Activated CD4-positive, alpha-beta T cell treated with anti-CD3 and anti-CD28 coated beads, Interleukin-10, Interleukin-2, amounts not matched to agents 100 ng/mL and 50 ng/mL, durations not matched to agents 16 hours and 8 hours (primary cell): ENCODE measurements at regions not wholly inside any gene's neighbourhood (a gene's known extent, or its start where the extent isn't known, plus 50 kb on each side); places are given as distances from the start of the nearest gene placed in this dataset.

Experiments used
- DNase-seq: peaks from one replicate; pipeline ENCODE4 v3.0.0-alpha.2; 2020

DNA sequence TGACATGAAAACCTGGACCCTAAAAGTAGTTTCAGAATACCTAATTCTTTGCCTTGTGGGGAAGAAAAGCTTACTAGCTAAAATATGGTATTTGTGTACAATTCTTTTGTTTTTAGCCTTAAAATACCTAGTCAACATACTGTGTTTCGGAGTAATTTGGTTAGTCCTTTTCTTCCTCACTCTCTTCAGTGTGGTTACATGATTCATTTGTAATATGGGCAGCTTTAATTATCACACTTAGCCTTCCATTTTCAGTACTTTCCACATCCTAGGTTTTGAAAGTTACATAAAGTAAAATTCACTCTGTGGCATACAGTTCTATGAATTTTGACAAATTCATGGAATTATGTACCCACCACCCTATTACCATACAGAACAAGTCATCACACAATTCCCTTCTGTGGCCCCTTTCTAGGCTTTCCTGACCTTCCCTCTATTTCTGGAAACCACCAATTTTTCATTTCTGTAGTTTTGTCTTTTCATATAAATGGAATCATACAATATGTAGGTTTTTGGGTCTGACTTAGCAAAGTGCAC, 96.2 kb downstream of the EMX2 start:
- peak; percentile 4 for DNase-seq

DNA sequence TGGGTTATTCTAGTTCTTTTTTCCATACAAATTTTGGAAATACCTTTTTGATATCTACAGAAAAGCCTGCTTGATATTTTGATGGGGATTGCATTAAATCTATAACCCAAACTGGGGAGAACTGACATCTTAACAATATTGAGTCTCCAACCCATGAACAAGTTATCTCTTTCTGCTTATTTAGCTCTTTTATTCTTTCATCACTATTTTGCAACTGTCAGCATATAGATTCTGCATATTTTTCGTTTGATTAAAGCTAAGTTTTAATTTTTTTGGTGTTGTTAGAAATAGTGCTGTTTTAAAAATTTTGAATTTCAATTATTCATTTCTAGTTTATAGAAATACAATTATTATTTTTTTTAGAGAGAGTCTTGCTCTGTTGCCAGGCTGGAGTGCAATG, 97.9 kb downstream of the EMX2 start:
- DNase-seq = no peak

DNA sequence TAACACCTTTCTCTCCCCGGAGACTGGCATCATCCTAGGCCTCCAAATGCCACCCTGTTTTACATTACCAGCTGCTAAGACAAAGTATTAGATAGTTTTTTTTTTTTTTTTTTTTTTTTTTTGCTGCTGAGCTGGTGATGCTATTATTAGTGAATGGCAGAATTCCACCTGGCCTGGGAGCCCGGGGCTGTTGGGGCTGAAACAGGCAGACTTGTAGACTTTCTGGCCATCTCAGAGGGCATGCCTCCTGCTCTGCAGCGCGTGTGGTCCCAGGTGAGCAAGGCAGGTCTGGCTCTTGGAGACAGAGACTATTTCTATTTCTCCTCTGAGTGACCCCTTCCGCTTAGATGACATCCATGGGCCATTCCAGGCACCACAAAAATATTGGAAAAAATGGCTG, 104.2 kb downstream of the EMX2 start:
- no peak for DNase-seq

DNA sequence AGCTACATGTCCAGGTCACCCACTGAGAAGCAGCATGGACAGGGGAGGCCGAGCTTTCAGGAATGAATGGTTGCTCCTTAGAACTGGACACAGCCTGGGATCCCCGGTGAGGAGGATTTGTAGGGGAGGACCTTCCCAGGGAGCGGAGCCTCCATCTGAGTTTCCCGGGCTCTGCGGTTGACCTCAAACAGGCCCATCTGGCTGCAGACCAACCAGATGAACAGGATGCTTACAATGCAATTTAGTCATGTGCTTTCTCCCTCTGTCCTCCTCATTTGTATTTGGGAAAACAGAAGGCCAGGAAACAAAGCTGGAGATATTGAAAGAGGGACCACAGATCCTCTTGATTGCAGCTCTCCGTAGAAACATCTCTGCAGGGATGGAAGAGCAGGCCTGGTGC, 104.8 kb downstream of the EMX2 start:
- DNase-seq = no peak

DNA sequence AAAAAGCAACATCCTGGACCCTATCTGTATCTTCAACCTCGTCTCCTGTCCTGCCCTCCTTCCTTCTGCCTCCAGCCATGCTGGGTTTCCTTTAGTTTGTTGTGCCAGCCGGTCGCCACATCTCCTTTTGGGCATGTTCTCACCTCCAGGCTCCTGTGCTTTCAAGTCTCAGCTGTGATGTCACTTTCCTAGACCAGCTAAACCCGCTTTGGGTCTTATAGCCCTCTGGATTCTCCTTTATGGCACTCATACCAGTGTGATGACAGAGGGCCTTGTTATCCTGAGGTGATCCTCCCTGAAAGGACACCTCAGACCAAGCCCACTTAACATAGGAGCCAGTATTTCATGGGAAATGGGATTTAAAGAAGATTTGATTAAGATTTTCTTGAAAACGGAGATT, 108.6 kb downstream of the EMX2 start:
- no peak for DNase-seq

DNA sequence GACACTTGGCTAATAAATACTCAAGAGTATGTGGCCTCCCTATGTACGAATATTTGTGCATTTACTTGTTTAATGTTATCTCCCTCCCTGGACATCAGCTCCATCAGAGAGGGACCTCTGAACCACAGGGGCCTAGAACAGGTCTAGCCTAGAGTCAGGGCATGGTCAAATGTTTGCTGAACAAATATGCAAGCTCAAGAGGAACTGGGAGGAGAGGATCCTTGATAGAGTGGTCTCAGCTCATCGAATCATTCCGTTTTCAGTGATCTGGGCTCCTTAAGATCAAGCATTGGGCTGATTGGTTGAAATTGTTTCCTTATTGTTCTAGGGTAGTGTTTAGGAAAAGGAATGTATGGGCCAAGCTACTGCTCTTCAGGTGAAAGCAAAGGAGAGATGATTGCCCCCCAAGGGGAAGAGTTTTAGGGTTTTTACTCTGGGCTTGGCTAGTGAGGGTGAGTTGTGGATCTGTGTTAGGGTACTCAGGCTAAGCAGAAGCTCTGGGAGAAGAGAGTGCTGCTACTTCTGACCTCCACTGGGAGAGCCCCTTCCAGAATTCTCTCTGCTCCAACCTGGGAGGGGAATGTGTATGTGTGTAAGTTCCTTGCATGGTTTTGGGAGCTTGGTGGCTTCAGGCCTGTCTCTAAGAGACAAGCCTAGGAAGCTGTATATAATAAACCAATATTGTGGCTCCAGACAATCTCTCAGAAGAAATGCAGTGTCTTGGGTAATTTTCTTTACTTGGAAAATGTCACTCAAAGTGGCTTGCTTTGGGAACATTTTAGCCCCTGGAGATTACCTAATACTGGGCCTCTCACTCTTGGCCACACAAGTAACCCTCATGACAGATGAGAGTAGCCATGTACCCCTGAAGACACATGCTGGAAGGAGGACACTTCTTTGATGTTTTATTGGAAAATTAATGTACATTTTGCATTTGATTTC, 110.0 kb downstream of the EMX2 start:
- peak; percentile 11 for DNase-seq

DNA sequence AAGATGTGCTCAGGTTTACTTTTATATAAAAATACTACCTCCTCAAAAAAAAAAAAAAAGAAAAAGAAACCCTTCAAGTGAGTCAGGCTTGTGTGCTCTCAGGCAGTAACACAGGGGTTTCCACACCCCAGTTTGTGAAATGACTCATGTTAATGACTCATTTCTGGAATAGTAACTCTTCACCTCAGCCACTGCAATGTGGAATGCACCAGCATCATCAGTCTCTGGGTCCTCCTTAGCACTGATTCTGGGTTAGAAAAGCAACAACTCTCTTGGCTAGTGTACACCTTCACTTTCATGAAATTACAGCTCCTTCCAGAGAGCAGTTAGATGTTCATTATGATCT, 110.6 kb downstream of the EMX2 start:
- peak; percentile 93 for DNase-seq

DNA sequence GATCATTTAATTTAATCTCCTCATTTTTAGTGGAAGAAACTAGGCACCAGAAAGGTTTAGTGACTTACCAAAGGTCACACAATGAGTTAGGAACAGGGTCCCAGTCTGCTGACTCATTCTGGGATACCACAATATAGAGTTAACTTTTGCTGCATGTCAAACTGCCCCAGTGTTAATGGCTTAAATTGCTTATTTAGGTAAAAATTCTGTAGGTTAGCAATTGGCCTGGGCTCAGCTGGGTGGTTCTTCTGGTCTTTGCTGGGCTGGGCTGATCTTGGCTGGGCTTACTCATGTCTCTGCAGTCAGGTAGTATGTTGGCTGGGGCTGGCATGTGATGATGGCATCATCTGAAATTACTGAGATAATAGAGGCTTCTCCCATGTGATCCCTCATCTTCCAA, 111.6 kb downstream of the EMX2 start:
- peak; percentile 29 for DNase-seq

DNA sequence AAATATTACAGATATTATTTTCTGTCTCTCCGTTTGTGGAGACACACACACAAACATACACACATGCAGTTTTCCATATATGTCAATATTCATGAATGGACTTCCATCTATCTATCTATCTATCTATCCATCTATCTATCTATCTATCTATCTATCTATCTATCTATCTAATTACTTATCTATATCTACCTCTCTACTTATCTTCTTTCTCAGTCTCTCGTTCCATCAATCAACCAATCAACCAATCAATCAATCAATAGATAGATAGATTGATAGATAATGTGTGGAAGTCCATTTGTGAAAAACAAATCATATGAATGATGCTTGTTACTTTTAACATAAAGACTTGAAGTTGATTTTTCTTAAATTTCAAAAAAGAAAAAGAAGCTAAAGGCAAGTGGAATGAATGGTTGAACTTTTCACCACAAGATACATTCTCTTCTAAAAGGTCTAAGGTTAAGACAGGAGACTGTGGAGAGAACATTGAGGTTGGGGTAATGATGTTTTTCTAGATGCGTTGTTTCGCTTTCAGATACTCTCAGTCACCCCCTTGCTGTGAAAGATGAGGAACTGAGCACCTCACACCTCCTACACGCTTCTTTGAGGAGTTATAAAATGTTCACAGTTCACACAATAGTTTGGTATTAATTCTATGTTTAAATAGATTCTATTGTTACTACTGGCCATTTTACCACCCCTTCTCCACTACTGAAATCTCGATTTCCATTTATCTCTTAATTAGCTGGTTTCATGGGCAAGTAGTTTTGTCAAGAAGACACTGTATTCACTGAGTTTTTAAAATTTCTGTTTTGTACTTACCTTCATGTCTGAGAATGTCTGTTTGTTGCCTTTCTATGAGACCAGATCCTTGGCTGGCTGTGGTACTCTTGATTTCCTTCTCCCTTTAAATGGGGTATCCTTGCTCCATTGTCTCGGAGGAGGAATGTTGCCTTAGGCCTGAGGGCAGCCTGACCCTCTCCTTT, 114.1 kb downstream of the EMX2 start:
- DNase-seq = peak; percentile 32

DNA sequence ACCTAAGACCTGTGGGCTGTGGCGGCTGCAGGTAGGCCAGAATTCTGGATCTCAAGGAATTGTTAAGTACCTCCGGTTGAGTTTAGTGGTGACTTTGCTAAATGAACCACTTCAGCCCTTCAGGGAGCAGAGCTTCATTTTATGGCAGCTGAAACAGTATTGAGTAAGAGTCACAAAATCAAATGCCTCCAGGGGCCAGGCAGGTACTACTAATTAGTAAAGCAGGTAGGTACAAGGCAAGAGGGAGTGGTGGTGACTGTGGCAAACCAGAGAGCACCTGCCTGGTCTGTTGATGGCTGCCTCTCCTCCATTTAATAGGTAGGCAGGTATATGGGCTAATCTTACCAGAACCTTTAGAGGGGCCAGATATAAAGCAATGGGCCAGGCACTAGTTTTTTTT, 118.8 kb downstream of the EMX2 start:
- DNase-seq = no peak

DNA sequence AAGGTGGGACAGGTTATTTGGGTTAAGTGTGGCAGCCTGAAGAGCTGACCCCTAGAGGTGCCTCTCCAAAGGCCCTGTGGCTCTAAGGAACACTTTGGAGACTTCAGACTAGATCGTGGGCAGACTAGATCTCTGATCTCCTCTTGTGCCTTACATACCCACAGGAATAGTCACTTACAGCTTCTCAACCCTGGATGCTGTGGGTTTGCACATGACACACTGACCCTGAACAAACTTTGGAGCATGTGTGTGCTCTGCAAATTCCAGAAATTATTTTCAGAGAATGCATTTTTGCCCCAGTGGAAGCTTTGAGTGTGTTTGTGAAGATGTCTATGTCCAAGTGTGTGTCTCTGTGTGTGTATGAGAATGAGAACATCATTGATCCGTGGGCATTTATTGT, 119.6 kb downstream of the EMX2 start:
- no peak for DNase-seq

DNA sequence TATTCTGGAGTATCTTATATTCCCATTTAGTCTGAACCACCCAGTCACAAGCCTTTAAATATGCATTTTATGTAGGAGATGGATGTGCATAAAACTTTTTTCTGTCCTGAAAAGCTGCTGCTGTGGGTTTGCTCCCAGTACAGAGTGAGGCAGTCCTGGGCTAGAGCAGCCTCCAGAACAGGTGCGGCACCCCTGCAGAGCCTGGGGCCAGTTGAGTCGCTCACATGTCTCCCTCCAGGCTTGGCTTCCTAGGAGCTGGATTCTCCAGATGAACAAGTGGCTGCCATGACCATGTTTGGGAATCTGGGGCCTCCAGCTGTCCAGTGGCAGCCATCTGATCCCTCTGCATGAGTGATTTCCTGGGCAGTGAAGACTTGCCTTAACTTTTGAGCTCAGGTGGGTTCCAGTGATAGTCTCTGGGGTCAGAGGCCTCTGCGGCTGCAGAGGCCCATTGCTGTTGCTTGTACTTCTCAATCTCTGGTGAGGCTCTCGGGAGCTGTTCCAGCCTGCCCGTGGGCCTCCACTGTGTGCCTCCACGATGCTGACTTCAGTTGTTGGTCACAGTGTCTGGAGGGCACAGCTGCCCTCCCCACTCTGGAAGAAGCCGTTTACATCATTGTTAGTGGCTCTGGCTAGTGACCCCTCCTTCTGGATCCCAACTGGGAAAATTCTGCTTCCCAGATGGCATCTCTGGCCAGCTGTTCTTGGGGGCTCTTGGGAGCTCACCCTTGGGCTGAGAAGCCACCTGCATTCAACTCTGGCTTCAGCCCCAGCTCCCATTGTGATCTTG, 120.4 kb downstream of the EMX2 start:
- no peak for DNase-seq

DNA sequence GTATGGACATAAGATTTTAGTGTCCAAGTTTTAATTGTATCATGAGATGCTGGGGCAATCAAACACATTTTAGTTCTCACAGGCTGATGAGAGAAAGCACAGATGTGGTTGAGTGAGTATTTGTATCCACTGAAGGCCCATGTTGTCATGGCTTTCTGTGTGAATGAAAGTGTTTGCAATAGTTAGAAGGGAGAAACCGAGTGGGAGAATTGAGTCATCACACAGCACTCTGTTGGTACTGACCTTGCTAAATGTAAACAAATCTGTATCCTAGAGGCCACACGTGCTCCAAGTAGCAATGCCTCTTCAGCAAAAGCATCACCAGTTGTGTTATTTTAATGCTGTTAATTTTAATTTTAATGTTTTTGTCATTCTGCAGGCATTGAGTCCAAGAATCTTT, 121.2 kb downstream of the EMX2 start:
- DNase-seq = peak; percentile 73

DNA sequence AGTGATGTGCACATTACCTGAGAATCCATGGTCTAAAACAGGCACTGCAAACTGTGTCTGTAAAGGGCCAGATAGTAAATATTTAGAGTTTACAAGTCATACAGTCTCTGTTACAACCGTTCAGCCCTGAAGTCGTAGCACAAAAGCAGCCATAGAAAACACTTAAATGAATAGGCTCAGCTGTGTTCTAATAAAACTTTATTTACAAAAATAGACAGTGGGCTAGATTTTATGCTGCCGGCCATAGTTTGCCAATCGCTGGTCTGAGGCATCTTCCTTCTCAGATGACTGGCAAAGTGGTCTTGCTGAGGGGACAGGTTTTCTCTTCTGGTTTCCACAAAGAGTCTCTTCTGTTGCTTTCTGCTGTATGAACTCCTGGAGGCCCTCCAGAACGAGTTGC, 121.7 kb downstream of the EMX2 start:
- no peak for DNase-seq

DNA sequence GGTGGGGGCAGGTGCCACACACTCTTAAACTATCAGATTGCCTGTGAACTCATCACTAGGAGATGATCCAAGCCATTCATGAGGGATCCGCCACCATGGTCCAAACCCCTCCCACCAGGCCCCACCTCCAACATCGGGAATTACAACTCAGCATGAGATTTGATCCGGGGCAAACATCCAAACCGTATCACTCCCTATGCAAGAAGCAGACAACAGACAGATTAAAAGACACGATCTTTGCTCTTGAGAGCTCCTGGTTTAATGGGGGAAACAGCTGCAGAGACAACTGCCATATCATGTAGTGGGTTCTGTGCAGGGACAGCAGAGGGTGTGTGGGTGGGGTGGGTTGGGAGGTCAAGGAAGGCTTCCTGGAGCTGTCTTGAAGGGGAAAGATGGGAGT, 123.6 kb downstream of the EMX2 start:
- DNase-seq = no peak

DNA sequence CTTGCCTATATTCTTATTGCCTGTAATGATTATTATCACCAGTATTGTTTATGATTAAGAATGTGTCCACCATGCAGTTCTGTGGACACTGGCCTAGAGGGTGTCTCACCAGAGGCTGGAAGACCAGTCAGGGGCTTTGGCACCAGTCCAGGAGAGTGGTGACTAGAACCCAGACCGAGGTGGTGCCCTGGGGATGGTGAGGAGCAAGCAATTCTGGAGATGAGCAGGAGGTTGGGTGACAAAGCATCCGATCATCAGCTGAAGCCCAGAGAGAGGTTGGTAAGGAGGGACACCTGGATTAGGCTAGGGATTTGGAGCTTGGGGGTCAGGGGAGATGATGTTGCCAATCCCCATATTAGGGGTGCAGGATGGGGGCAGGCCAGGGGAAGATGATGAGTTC, 124.4 kb downstream of the EMX2 start:
- no peak for DNase-seq

DNA sequence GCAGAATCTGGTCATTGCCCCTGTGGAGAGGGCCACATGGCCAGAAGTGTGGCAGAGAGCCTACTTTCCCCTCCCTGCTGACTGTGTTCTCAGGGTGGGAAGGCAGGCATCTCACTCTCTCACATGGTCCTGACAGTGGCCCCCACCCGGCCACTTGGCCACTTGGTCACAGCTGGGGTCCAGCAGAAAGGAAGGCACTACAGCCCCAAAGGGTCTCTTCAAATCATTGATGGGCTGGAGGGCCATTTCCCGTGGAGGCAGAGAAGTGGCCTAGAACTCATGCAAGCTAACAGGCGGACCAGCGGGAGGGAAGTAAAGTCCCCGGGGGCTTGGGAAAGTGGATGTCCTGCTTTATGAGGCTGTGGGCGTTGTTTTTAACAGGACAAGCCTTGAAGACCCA, 125.3 kb downstream of the EMX2 start:
- DNase-seq = no peak

DNA sequence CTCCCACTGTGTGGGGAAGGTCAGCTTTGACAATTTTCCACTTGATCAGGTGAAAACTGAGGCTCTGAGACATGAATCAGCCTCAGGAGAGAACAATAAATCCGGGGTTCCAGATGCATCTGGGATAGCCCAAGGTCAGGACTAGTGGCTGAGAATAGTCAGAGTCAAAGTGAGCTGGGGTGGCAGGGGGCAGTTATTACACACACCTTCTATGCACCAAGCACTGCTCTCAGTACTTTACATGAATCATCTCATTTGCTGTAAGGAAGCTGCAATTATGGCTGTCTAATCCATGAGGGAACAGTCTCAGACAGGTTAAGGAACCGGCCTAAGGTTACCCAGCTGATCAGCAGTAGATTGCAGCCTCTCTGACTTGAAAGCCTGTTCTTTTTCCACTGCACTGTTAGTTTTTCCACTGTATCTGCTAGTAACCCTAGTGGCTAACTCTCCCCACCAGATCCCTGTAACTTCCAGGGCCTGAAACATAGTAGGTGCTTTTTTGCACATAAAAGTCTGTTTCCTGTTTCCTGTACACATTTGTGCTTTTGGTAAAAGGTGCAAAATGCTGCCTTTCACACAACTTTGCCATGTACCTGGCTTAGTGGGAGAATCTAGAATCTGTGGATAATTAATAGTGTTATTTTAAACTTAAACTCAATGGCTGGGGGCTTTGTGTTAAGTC, 125.9 kb downstream of the EMX2 start:
- DNase-seq = no peak

DNA sequence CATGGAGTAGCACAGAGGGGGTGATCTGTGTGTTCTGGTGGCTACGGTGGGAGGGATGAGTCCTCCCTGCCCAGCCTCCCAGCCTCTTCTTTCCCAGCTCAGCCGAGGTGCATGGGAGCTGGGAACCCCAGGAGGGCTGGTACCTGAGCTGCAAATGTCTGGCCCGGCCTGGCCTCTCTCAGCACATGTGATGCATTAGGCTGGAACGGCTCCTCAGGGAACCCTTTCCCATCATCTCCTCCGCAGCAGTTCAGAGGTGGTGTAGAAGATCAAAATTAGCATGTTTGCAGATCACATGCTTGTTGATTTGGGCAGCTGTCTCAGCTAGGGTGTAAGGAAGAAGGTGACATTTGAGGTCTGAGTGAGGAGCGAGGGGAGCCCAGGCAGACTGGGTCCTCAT, 126.6 kb downstream of the EMX2 start:
- no peak for DNase-seq

DNA sequence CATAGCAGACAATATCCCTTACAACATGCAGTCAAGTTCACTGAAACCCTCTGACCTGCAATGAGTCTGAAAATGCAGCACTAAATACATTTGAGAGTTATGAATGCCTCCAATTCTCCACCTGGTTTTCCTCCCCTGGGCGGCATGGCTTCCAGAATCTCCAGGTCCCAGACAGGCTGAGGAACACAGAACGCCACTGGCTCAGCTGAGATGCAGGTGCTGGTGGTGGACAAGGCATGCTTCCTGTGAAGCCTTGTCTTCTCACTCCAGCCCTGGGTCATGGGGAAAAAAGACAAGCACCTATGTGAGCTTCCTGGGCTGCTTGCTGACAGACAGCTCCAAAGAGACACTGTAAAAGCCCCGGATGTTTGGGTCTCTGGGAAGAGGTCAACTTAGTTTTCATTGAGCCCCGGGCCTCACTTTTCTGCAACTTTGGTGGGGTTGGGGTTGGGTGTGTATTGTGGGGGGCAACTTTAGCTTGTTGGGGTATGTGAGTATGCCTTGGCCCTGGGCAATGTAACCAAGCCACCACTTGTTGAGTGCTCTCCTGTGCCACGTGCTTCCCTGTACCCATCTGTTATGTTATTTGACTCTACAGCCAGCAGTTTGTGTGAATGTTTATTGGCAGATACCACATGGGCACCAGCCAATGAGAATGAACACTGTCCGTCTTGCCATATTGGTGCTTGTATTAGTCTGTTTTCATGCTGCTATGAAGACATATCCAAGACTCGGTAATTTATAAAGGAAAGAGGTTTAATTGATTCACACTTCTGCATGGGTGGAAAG, 127.8 kb downstream of the EMX2 start:
- DNase-seq = no peak
